Uterus (tissue), 3 donors: ENCODE measurements at regions not wholly inside any gene's neighbourhood (a gene's known extent, or its start where the extent isn't known, plus 50 kb on each side); places are given as distances from the start of the nearest gene placed in this dataset.

ENCODE experiments used
- DNase-seq, 2 donors: peaks; one replicate each; pipeline ENCODE4 v3.0.0-alpha.2; 2019 to 2020
- H3K27ac ChIP-seq, 2 donors: fragments of 200-600 bp; sonication (generic); 1 replicate in 1 of 2; 2 replicates in 1 of 2; pipeline ENCODE4 v1.5.1; 2016 to 2018
- H3K27me3 ChIP-seq, 2 donors: fragments of 200-600 bp; sonication (generic); one replicate each; pipeline ENCODE4 v1.5.1; 2018 to 2019; ENCODE audit warnings: control low read depth in 1 of 2
- H3K36me3 ChIP-seq, 2 donors: fragments of 200-600 bp; sonication (generic); one replicate each; pipeline ENCODE4 v1.5.1; 2019; ENCODE audit warnings: control low read depth in 1 of 2
- H3K4me1 ChIP-seq, 2 donors: fragments of 200-600 bp; sonication (generic); one replicate each; pipeline ENCODE4 v1.5.1; 2018 to 2019; ENCODE audit warnings: control low read depth in 1 of 2
- H3K4me3 ChIP-seq, 2 donors: fragments of 200-600 bp; sonication (generic); 1 replicate in 1 of 2; 2 replicates in 1 of 2; pipeline ENCODE4 v1.5.1; 2018 to 2019; ENCODE audit warnings: mild to moderate bottlenecking in 1 of 2
- H3K9me3 ChIP-seq, 2 donors: fragments of 200-600 bp; sonication (generic); one replicate each; pipeline ENCODE4 v1.5.1; 2019; ENCODE audit warnings: control low read depth in 1 of 2
- POLR2A ChIP-seq, 2 donors: fragments of 450-650 bp; IDR thresholded peaks; one replicate each; pipeline ENCODE4 v1.6.1; 2016; ENCODE audit warnings: antibody characterized with exemption in 2 of 2, mild to moderate bottlenecking in 1 of 2, moderate library complexity in 1 of 2
- intact Hi-C: fragments of 100-400 bp; cut with DNase I; formaldehyde crosslinking; loops from one replicate; pipeline ENCODE4 v1.15.1; 2023; ENCODE audit warnings: low total_unique reads
- TF ChIP-seq, protein P1 (sequence below), 4 experiments: fragments of 200-600 bp in 2 of 4; fragments of 450-650 bp in 2 of 4; sonication (generic) in 2 of 4; IDR thresholded peaks; one replicate each; pipeline ENCODE4 v1.5.1; 2016 to 2019; ENCODE audit warnings: antibody characterized with exemption in 4 of 4, mild to moderate bottlenecking in 2 of 4, moderate library complexity in 1 of 4
- donor health status: DM: yes; HTN: yes; CAD: no.

DNA sequence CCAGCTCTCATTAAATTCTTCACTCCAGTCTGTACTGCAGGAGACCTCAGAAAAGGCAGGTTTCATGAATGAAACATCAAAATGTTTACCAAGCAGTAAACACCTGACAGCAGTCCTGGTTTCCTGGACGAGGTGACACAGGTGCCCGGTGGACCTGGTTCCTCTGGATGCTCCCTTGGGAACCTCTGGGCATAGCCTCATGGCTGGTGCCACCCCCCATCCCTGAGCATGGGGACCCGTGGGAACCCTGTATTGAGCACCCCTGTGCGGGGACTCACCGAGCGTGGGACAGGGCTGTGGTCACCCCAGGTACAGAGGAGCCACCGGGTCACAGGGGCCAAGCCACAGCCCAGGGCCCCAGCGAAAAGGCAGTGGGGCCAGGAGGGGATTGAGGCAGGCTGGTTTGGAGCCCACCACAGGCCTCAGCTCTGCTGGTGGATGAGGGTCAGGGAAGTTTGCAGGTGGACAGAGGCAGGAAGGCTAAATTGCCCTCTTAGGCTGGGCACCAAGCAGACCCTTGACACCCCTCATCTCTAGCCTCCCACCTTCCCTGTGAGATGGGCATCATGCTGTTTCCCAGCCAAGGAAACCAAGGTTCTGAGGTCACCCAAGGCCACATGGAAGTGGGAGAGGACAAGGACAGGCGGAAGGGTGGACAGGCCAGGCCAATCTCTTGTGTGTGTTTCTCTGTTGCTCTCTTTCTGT lies 158.4 kb downstream of the PTPRU start:
- no peaks in the 10 kb centered on the region for H3K27me3 ChIP-seq
- no peak for DNase-seq
- H3K4me1 ChIP-seq, result no peaks in the 10 kb centered on the region
- H3K4me3 ChIP-seq, result no peak overlapping the region
- TF ChIP-seq POLR2A (IDR thresholded peaks at IDR 0.05), result no peak
- TF ChIP-seq, protein P1, sequence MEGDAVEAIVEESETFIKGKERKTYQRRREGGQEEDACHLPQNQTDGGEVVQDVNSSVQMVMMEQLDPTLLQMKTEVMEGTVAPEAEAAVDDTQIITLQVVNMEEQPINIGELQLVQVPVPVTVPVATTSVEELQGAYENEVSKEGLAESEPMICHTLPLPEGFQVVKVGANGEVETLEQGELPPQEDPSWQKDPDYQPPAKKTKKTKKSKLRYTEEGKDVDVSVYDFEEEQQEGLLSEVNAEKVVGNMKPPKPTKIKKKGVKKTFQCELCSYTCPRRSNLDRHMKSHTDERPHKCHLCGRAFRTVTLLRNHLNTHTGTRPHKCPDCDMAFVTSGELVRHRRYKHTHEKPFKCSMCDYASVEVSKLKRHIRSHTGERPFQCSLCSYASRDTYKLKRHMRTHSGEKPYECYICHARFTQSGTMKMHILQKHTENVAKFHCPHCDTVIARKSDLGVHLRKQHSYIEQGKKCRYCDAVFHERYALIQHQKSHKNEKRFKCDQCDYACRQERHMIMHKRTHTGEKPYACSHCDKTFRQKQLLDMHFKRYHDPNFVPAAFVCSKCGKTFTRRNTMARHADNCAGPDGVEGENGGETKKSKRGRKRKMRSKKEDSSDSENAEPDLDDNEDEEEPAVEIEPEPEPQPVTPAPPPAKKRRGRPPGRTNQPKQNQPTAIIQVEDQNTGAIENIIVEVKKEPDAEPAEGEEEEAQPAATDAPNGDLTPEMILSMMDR (IDR thresholded peaks at IDR 0.05), result no peak
- no peaks in the 10 kb centered on the region for H3K36me3 ChIP-seq
- H3K27ac ChIP-seq, result no peak overlapping the region
- H3K9me3 ChIP-seq, result no peaks in the 10 kb centered on the region
- intact Hi-C loops, result no loop called here

DNA sequence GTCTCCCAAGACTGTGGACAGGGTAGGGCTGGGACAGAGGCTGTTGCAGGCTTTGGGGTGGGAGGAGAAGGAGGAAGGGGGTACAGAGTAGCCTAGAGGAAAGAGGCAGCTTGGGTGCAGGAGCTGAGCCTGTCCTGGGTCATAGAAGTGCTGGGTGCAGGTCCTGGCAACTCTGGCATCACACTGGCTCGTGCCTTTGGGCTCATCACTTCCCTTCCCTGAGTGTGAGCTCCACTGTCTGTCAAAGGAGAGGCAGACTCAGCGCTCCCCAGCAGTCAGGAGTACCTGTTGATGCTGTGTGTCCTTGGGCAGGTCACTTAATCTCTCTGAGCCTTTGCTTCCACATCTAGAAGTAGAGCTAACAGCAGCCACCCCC lies 157.1 kb downstream of the PTPRU start:
- H3K9me3 ChIP-seq, result no peaks in the 10 kb centered on the region
- H3K4me1 ChIP-seq, result no peaks in the 10 kb centered on the region
- no peak overlapping the region for H3K4me3 ChIP-seq
- no peaks in the 10 kb centered on the region for H3K36me3 ChIP-seq
- H3K27me3 ChIP-seq, result no peaks in the 10 kb centered on the region
- H3K27ac ChIP-seq, result no peak overlapping the region
- no peak for TF ChIP-seq POLR2A (IDR thresholded peaks at IDR 0.05)
- TF ChIP-seq, protein P1 (IDR thresholded peaks at IDR 0.05), result no peak
- DNase-seq, result no peak
- intact Hi-C loops, result no loop called here

DNA sequence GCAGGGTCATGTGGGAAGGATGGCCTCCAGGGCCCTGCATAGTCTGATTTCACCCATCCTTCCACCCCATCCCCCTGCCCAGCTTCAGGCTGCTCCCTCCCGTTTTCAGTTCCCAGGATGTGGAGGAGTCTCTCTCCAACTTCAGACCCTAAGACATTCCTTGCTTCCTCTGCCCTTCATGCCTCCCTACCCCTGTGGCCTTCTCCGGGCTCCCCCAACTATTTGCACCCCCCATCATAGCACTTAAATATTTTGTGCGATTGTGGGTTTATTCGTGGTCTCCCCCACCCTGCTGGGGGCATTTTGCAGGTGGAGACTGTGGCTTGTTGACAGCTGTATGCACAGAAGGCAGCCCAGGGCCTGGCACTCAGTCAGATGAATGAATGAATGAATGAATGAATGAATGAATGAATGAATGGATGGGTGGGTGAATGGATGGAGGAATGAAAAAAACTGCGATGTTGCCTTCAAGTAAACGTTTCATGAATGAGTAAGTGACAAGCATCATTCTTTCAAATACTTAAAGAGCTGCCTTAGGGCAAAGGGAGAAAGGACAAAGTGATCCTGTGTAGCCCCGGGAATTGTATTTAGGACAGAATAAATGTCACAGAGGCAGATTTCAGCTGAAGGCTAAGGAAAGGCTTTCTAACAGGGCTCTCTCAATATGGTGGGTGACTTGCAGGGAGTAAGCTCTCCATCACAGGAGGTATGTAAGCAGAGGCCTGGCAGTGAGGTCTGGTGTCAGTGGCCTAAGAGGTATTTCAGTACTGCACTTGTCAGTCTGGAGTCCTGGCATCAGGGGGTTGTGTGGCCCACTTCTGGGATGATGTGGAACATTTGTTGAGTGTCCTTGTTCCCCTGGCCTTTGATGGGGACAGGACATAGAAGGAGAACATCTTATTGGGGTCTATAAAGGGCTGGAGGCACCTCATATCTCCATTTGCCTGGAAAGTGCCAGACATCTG lies 156.4 kb downstream of the PTPRU start:
- H3K27me3 ChIP-seq, result no peaks in the 10 kb centered on the region
- H3K4me3 ChIP-seq, result no peak overlapping the region
- H3K27ac ChIP-seq, result no peak overlapping the region
- H3K36me3 ChIP-seq, result no peaks in the 10 kb centered on the region
- intact Hi-C loops, result no loop called here
- TF ChIP-seq, protein P1 (IDR thresholded peaks at IDR 0.05), result no peak
- TF ChIP-seq POLR2A (IDR thresholded peaks at IDR 0.05), result no peak
- no peaks in the 10 kb centered on the region for H3K4me1 ChIP-seq
- DNase-seq, result no peak
- H3K9me3 ChIP-seq, result no peaks in the 10 kb centered on the region

DNA sequence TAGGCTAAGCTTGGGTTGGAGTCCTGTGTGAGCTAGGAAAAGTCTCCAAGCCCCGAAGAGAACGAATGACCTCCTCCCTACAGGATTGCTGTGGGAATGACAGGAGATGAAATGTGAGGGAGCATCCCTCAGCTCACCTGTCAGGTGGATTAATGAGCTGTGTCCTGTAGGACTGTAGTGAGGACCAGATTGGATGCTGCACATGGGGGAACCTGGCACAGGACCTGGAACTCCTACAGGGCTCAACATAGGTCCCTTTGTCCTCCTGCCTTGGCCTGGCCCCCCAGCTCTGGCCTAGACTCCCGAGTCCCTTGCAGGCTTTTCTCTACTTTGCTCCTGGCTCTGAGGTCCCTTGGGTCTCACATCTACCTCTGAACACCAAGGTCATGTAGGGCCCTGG lies 155.7 kb downstream of the PTPRU start:
- no peaks in the 10 kb centered on the region for H3K27me3 ChIP-seq
- H3K27ac ChIP-seq, result no peak overlapping the region
- H3K4me3 ChIP-seq, result no peak overlapping the region
- H3K9me3 ChIP-seq, result no peaks in the 10 kb centered on the region
- intact Hi-C loops, result no loop called here
- no peak for DNase-seq
- H3K4me1 ChIP-seq, result no peaks in the 10 kb centered on the region
- H3K36me3 ChIP-seq, result no peaks in the 10 kb centered on the region
- no peak for TF ChIP-seq POLR2A (IDR thresholded peaks at IDR 0.05)
- TF ChIP-seq, protein P1 (IDR thresholded peaks at IDR 0.05), result no peak

DNA sequence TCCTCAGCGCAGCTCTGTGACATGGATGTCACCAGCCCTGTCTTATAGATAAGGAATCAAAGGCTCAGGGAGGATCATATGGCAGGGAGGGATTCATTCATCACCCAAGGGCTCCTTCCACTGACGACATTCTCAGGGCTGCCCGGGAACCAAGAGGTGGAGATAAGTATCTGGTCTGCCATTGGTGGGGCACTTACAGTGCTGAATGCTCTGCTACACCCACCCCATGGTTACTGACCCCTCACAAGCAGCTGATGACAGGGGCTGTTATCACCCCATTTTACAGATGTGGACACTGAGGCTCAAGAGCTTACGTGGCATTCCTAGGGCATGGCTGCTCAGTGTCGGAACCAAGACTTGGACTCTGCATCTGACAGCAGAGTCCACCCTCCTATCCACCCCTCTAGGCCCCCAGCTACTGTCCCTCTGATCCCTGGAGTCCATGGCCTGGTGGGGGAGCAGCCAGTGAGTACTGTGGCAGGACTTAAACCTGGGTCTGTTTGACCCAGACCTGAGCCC lies 155.1 kb downstream of the PTPRU start:
- no peak overlapping the region for H3K4me3 ChIP-seq
- no peaks in the 10 kb centered on the region for H3K9me3 ChIP-seq
- intact Hi-C loops, result no loop called here
- H3K4me1 ChIP-seq, result no peaks in the 10 kb centered on the region
- DNase-seq, result no peak
- H3K36me3 ChIP-seq, result no peaks in the 10 kb centered on the region
- H3K27ac ChIP-seq, result no peak overlapping the region
- no peak for TF ChIP-seq POLR2A (IDR thresholded peaks at IDR 0.05)
- TF ChIP-seq, protein P1 (IDR thresholded peaks at IDR 0.05), result no peak
- H3K27me3 ChIP-seq, result no peaks in the 10 kb centered on the region
